ENCODE measurements at regions not wholly inside any gene's neighbourhood (a gene's known extent, or its start where the extent isn't known, plus 50 kb on each side); places are given as distances from the start of the nearest gene placed in this dataset.

- Histone ChIP-seq H3K27ac (peak overlapping the region; percentile 81 to 84), H3K27me3 (no peaks in the 10 kb centered on the region), H3K9me3 (no peaks in the 10 kb centered on the region), H3K4me3 (no peak overlapping the region), H3K4me1 (peaks cover 0 to 52% (median 18%) of the 10 kb centered on the region in 4 donors), H3K36me3 (no peaks in the 10 kb centered on the region)
- no peak for DNase-seq
- TF ChIP-seq CTCF (IDR thresholded peaks at IDR 0.05): no peak
- intact Hi-C loops (cut with DNase I; ENCODE audit: low total_unique reads): no loop called here
These were observed 479.3 kb upstream of the KLF6 start for GRCh38 chr10:4264209-4264865.

GRCh38 chr10:4263601-4263921, 478.6 kb upstream of the KLF6 start:
- Histone ChIP-seq H3K4me3 (no peak overlapping the region), H3K4me1 (peaks cover 0 to 57% (median 18%) of the 10 kb centered on the region in 4 donors), H3K27ac (peak overlapping the region; percentile 81 to 84), H3K36me3 (no peaks in the 10 kb centered on the region), H3K9me3 (no peaks in the 10 kb centered on the region), H3K27me3 (no peaks in the 10 kb centered on the region)
- TF ChIP-seq CTCF (IDR thresholded peaks at IDR 0.05): no peak
- no peak for DNase-seq
- intact Hi-C loops (cut with DNase I; ENCODE audit: low total_unique reads): no loop called here

- peaks cover 0 to 57% (median 18%) of the 10 kb centered on the region in 4 donors for H3K4me1 ChIP-seq
- H3K27ac ChIP-seq: peak overlapping the region; percentile 81 to 84
- intact Hi-C loops (cut with DNase I; ENCODE audit: low total_unique reads): no loop called here
- H3K27me3 ChIP-seq: no peaks in the 10 kb centered on the region
- DNase-seq: no peak
- no peak overlapping the region for H3K4me3 ChIP-seq
- no peaks in the 10 kb centered on the region for H3K36me3 ChIP-seq
- no peak for TF ChIP-seq CTCF (IDR thresholded peaks at IDR 0.05)
- no peaks in the 10 kb centered on the region for H3K9me3 ChIP-seq
These were observed 478.0 kb upstream of the KLF6 start for GRCh38 chr10:4262870-4263600.

- no peak for TF ChIP-seq CTCF (IDR thresholded peaks at IDR 0.05)
- intact Hi-C loops (cut with DNase I; ENCODE audit: low total_unique reads): no loop called here
These were observed 477.4 kb upstream of the KLF6 start for GRCh38 chr10:4262449-4262848.

GRCh38 chr10:4260483-4261124, 475.6 kb upstream of the KLF6 start:
- no peaks in the 10 kb centered on the region for H3K9me3 ChIP-seq
- peak overlapping the region; percentile 58 to 84 for H3K27ac ChIP-seq
- no peaks in the 10 kb centered on the region for H3K36me3 ChIP-seq
- DNase-seq: no peak
- H3K27me3 ChIP-seq: no peaks in the 10 kb centered on the region
- intact Hi-C loops (cut with DNase I; ENCODE audit: low total_unique reads): no loop called here
- peaks cover 0 to 52% (median 18%) of the 10 kb centered on the region in 4 donors for H3K4me1 ChIP-seq
- TF ChIP-seq CTCF (IDR thresholded peaks at IDR 0.05): no peak
- no peak overlapping the region for H3K4me3 ChIP-seq

More at GRCh38 chr10:4262449-4262848, 477.4 kb upstream of the KLF6 start:
- Histone ChIP-seq H3K9me3 (no peaks in the 10 kb centered on the region), H3K27me3 (no peaks in the 10 kb centered on the region), H3K27ac (peak overlapping the region; percentile 81 to 84), H3K36me3 (no peaks in the 10 kb centered on the region), H3K4me3 (no peak overlapping the region), H3K4me1 (peaks cover 0 to 56% (median 18%) of the 10 kb centered on the region in 4 donors)
- DNase-seq: no peak
